ENCODE measurements at regions not wholly inside any gene's neighbourhood (a gene's known extent, or its start where the extent isn't known, plus 50 kb on each side); places are given as distances from the start of the nearest gene placed in this dataset.

DNA sequence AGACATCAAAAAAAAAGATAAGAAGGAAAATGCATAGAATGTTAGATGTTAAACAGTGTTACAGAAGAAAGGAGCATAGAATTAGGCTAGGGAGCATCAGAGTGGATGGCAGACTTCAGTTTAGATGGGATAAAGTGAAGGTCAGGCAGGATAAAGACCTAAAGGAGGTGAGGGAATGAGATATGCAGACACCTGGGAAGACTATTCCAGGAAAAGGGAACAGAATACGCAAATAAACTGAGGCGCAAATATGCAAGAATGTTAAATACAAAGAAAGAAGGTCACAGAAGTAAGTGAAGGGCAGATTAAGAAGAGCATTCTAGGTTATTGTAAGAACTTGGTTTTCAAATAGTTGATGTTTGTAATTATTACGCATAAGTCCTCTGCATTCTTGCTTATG, 116.3 kb upstream of the REG3A start:
- TF ChIP-seq MXI1 (conservative IDR thresholded peaks at IDR 0.05; ENCODE audit: poor library complexity, severe bottlenecking), result no peak
- TF ChIP-seq, protein P1, sequence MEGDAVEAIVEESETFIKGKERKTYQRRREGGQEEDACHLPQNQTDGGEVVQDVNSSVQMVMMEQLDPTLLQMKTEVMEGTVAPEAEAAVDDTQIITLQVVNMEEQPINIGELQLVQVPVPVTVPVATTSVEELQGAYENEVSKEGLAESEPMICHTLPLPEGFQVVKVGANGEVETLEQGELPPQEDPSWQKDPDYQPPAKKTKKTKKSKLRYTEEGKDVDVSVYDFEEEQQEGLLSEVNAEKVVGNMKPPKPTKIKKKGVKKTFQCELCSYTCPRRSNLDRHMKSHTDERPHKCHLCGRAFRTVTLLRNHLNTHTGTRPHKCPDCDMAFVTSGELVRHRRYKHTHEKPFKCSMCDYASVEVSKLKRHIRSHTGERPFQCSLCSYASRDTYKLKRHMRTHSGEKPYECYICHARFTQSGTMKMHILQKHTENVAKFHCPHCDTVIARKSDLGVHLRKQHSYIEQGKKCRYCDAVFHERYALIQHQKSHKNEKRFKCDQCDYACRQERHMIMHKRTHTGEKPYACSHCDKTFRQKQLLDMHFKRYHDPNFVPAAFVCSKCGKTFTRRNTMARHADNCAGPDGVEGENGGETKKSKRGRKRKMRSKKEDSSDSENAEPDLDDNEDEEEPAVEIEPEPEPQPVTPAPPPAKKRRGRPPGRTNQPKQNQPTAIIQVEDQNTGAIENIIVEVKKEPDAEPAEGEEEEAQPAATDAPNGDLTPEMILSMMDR (IDR thresholded peaks at IDR 0.05; ENCODE audit: poor library complexity, severe bottlenecking), result no peak

Measured in neural cell (in vitro differentiated cells).